Islet of Langerhans (tissue), 1 donor: ENCODE measurements at regions not wholly inside any gene's neighbourhood (a gene's known extent, or its start where the extent isn't known, plus 50 kb on each side); places are given as distances from the start of the nearest gene placed in this dataset.
"Not testable (repeated sequence)": the region's sequence is repeated elsewhere in the genome, so short reads cannot be mapped to it uniquely, and the experiment has no call there.

ENCODE experiments used
- FAIRE-seq: peaks from one replicate; lab custom pipeline; 2011; peaks lifted over from hg19 to GRCh38; lab: Jason Lieb, UNC

DNA sequence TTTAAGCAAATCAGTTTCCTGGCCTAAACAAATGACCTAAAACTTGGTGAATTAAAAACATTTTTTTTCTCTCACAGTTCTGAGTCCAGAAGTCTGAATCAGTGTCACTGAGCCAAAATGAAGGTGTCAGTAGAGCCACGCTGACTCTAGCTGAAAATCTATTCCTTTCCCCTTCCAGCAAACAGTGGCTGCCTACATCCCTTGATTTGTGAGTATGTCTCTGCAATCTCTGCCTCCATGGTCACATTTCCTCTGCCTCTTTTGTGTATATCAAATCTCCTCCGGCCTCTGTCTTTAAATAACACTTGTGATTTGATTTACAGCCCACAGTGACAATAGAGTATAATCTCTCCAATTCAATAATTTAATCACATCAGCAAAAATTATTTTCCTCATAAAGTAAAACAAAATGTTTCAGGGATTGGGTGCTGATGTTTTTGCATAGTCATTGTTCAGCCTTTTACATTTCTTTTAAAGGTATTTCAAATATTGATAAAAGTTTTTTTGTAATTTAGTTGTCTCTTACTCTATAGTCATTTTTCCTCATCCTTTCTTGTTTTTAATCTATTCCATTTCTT is 1715.4 kb downstream of the BRINP3 start:
- FAIRE-seq: no peak

DNA sequence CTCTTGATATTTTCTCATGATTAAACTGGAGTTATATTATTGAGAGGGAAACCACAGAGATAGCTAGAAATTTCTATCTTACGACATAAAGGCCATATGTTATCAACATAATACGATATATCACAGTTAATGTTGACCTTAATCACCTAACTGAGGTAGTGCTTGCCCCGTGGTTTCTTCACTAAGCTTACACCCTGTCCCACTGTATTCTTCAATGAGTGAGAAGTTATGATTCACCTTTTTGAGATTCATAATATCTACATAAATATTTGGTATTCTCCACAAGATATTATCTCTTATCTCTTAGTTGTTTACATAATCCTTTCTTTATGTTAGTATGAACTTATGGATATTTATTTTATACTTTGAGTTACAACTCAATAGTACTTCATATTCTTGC is 1714.1 kb downstream of the BRINP3 start:
- FAIRE-seq: no peak

DNA sequence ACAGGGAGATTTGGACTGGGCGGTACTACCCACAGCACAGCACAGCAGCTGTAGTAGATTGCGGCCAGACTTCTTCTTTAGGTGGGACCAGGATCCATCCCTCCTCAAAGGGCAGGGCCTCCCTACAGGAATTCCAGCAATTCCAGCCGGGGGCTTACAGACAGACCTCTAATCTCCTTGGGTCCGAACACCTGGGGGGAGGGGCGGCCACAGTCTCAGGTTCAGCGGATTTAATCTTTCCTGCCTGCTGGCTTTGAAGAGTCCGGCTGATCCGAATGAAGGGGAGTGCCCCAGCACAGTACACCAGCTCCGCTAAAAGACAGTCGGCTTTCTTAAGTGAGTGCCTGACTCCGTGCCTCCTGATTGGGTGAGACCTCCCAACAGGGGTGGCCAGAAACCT is 1708.5 kb downstream of the BRINP3 start:
- no peak for FAIRE-seq

DNA sequence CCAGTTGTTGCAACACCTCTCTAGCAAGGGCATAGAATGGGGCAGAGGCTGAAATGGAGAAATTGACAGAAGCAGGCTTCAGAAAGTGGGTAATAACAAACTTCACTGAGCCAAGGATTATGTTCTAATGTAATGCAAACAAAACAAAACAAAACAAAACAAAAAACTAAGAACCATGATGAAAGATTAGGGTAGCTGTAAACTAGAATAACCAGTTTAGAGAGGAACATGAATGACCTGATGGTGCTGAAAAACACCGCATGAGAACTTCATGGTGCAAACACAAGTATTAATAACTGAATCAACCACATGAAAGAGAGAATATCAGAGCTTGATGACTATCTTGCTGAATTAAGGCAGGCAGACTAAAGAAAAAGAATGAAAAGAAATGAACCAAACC is 1707.7 kb downstream of the BRINP3 start:
- no peak for FAIRE-seq

DNA sequence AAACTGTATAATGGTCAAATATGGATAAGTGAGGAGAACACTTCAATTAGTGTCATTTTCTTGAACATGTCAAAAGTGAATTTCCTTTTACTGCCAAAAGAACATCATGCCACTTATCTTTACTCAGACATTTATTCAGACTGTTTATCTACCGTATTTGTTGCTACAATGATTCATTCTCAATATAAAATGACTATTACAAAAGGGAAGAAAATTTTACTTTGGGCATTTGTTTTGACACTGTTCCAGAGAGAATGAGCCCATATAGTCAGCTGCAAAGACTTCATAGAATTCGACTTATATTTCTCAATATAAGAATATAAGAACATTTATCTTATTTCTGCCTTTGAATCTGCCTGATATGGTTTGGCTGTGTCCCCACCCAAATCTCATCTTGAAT is 1699.1 kb downstream of the BRINP3 start:
- no peak for FAIRE-seq

- no peak for FAIRE-seq
Observed at GRCh38 chr1:188782220-188782841, 1695.3 kb downstream of the BRINP3 start.

DNA sequence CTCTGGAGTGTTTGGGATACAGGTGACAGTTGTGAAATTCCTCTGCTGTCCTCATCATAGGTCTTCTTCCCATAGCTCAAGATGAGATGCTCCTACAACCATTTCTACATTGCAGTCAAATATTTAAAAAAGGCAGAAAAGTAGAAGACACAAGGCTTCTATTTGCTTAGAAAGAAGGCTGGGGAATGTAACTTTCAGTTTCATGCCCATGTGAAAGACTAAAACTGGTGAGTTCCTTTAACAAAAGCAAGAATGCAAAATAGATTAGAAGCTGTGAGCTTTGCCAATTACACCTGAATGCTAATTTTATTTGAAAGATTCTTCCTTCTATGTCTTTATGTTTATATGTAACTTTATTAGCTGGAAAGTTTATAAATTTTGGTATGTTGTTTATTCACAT is 1682.7 kb downstream of the BRINP3 start:
- FAIRE-seq: no peak

GRCh38 chr1:188812153-188812552 is 1665.5 kb downstream of the BRINP3 start:
- FAIRE-seq: not testable (repeated sequence)

GRCh38 chr1:188812836-188813573 is 1664.7 kb downstream of the BRINP3 start:
- not testable (repeated sequence) for FAIRE-seq

- FAIRE-seq: no peak
Observed at GRCh38 chr1:188817814-188818213, 1659.8 kb downstream of the BRINP3 start.

DNA sequence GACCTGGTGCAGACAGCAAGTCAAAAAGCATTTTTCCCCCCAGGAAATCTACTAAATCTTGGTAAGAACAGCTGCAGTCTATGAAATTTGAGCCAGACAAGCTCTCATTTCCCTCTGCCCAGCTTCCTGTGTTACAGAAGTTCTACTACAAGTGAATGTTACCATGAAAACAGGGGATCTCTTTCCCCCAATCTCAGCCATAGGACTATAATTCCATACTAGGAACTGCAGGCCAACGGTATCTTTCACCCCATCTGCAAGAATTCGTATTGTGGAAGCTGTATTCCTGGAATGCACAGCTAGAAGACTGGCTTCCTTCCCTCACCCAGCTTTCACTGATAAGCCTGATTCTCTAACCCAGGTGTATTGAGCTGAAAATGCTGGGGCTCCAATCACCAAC is 1655.4 kb downstream of the BRINP3 start:
- FAIRE-seq: no peak

DNA sequence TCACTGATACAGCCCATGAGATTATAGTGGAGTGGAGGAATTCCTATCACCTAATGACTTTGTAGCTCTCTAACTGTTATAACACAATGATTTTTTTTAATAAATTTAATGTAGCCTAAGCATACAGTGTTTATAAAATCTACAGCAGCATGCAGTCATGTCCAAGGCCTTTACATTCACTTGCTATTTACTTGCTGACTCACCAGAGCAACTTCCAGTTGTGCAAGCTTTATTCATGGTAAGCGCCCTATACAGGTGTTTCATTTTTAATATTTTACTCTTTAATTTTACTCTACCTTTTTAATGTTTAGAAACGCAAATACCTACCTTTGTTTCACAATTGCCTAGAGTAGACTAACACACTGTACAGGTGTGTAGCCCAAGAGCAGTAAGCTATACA is 1652.2 kb downstream of the BRINP3 start:
- FAIRE-seq: no peak

DNA sequence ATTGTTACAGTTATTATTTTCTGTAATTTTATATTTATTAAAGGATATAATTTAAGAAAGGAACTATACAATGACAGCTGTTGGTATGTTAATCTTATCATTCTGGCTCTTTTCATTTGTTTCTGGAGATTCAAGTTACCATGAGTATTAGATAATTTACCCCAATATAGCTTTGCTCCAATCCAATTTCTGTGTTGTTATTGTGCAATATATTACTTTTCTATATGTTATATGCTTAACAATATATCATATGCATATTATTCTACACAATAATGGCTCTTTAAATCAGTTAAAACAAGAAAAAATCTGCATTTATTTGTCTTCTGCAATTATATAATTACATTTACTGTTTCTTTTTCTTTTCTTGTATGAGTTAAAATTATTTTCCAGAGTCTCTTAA is 1650.9 kb downstream of the BRINP3 start:
- FAIRE-seq: no peak

DNA sequence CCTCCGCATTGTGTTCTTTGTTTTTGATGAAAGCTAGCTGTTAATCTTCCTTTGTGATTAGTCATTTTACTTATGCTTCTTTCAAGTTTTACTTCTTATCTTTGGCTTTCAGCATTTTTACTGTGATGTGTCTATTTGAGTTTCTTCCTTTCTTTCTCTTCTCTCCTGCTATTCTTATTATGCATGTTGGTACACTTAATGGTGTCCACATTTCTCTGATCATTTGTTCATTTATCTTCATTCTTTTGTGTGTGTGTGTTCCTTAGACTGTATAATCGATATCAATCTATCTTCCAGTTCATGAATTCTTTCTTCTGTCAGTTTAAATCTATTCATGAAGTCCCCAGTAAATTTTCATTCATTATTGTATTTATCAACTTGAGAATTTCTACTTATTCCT is 1650.3 kb downstream of the BRINP3 start:
- no peak for FAIRE-seq

- FAIRE-seq: not testable (repeated sequence)
Observed at GRCh38 chr1:188841111-188841696, 1636.5 kb downstream of the BRINP3 start.

DNA sequence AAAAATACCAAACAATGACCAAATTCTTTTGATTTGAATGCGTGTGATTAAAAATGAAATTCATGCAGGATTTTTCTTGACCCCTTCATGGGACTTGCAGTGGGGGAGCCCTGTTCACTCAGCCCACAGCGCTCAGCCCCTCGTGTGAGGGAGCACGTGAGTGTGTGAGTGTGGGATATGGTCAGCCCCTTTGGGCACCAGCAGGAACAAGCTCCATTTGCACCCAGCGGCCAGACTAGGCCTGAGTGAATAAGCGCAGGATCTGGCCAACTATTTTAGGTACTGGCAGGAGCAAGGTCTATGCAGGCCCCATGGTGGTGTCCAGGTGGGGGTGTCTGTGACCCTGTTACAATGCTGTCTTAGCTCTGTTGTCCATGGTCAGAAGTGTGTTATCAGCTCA is 1631.2 kb downstream of the BRINP3 start:
- FAIRE-seq: no peak

- FAIRE-seq: no peak
Observed at GRCh38 chr1:188857526-188858087, 1620.1 kb downstream of the BRINP3 start.

DNA sequence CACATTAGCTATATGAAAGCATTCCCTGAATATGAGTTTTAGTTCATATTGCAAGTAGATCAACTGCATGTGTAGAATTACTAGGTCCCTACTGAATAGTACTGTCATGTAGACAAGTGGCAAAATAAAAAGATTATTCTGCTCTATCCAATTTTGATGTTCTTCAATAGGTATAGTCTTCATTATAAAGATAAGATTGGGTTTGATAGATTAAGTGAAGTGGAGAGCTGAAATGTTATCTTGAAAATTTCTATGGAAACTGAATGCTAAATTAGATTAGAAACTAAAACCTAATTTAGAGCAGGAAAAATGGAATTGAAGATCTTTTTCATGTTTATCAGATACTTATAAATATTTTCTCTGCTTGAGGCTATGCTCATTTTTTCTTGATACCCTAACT is 1610.0 kb downstream of the BRINP3 start:
- FAIRE-seq: no peak

DNA sequence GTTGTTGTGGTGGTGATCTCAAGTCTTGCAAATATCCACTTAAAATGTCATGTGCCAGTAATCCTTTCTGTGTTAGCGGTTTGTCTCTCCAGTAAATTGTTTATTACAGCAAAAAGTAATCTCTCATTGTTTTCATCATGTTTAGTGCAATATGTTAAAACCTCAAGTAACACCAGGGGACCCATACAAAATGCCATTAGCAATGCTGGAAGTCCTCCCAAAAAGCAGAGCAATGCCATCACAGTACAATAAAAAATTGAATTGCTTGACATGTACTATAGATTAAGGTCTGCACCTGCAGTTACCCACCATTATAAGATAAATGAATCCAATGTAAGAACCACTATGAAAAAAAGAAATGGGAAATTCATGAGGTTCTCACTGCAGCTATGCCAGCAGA is 1606.5 kb downstream of the BRINP3 start:
- no peak for FAIRE-seq

DNA sequence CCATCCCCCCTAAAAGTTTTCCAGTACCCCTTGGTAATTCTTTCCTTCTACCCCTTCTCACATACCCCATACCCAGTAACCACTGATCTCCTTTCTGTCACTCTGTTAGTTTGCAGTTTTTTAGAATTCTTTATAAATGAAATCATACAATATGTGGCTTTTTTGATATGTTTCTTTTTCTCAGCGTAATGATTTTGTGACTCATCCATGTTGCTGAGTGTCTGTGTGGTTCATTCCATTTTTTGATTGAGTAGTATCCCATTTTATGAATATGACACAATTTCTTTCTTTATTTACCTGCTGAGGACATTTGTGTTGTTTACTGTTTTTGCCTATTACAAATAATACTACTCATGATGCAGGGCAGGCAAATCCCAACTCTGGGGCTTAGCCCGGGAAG is 1605.3 kb downstream of the BRINP3 start:
- no peak for FAIRE-seq

DNA sequence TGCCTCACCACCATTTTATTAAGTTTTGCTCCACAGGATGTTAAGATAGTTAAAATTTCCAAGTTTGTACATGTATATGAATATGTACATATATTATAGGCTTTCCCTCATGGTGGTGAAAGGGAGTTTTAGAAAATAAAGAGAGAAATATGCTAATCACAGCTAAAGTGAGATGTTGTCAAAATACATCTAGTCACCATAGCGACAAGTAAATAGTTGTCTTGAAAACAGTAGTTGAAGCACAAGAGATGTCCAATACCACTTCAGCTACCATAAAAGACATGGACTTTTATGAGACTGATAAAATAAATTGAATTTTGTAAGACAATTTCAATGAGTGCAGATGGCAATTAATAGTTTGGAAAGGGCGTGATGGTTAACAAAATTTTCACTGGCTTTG is 1600.0 kb downstream of the BRINP3 start:
- FAIRE-seq: no peak

GRCh38 chr1:188888386-188888785 is 1589.3 kb downstream of the BRINP3 start:
- no peak for FAIRE-seq

DNA sequence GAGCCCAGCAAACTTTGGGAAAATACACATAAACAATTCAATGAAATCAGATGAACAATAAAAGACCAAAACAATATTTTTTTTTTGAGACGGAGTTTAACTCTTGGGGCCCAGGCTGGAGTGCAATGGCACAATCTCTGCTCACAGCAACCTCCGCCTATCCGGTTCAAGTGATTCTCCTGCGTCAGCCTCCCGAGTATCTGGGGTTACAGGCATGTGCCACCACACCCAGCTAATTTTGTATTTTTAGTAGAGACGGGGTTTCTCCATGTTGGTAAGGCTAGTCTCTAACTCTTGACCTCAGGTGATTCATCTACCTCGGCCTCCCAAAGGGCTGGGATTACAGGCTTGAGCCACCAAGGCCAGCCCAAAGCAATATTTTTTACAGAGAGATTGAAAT is 1588.5 kb downstream of the BRINP3 start:
- no peak for FAIRE-seq
